ENCODE measurements at regions not wholly inside any gene's neighbourhood (a gene's known extent, or its start where the extent isn't known, plus 50 kb on each side); places are given as distances from the start of the nearest gene placed in this dataset.
A peak's percentile ranks its signal among the peaks of the same experiment; 100 is the strongest.

GRCh38 chr1:94654459-94654858 lies 112.9 kb upstream of the F3 start:
- no peak for DNase-seq (ENCODE audit: low read depth, low spot score)
- H3K27me3 ChIP-seq (ENCODE audit: insufficient read depth, insufficient read length) = no peaks in the 10 kb centered on the region
- TF ChIP-seq ZNF274 (IDR thresholded peaks at IDR 0.05; ENCODE audit: low read depth, low read length) = no peak
- TF ChIP-seq SUZ12 (IDR thresholded peaks at IDR 0.05; ENCODE audit: extremely low read depth, insufficient read depth, insufficient read length) = no peak
- no peak for TF ChIP-seq YY1 (IDR thresholded peaks at IDR 0.05; ENCODE audit: insufficient read depth, insufficient read length)
- H3K4me1 ChIP-seq (ENCODE audit: insufficient read depth, insufficient read length) = peaks cover 6% of the 10 kb centered on the region
- no peaks in the 10 kb centered on the region for H3K36me3 ChIP-seq (ENCODE audit: insufficient read depth, insufficient read length, low read length)
- no peak overlapping the region for H3K9ac ChIP-seq (ENCODE audit: insufficient read length, low read depth)
- H3K4me3 ChIP-seq (ENCODE audit: insufficient read length, low read depth) = no peak overlapping the region
- no peaks in the 10 kb centered on the region for H3K9me3 ChIP-seq (ENCODE audit: insufficient read depth, low read length)

DNA sequence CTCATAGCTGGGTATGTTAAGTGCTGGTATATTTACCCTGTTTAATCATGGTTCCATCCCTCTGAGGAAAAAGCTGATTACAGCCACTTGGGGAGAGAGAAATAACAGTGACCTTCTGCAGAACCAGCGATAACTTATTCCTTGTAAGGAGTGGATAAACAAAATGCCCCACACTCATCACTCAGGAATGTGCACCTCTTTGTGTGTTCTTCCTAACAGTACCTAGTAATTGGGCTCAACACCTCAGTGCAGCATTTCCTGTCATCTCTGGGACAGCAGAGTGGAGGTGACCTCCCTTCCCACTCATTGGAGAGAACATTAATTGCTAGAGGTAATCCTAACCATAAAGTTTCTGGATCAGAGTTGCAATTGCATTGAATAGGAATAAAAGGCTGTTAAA lies 112.5 kb upstream of the F3 start:
- no peaks in the 10 kb centered on the region for H3K36me3 ChIP-seq (ENCODE audit: insufficient read depth, insufficient read length, low read length)
- H3K4me3 ChIP-seq (ENCODE audit: insufficient read length, low read depth) = no peak overlapping the region
- no peaks in the 10 kb centered on the region for H3K27me3 ChIP-seq (ENCODE audit: insufficient read depth, insufficient read length)
- DNase-seq (ENCODE audit: low read depth, low spot score) = peak; percentile 55
- H3K4me1 ChIP-seq (ENCODE audit: insufficient read depth, insufficient read length) = peaks cover 6% of the 10 kb centered on the region
- H3K9me3 ChIP-seq (ENCODE audit: insufficient read depth, low read length) = no peaks in the 10 kb centered on the region
- no peak for TF ChIP-seq SUZ12 (IDR thresholded peaks at IDR 0.05; ENCODE audit: extremely low read depth, insufficient read depth, insufficient read length)
- no peak for TF ChIP-seq YY1 (IDR thresholded peaks at IDR 0.05; ENCODE audit: insufficient read depth, insufficient read length)
- no peak for TF ChIP-seq ZNF274 (IDR thresholded peaks at IDR 0.05; ENCODE audit: low read depth, low read length)
- H3K9ac ChIP-seq (ENCODE audit: insufficient read length, low read depth) = no peak overlapping the region

DNA sequence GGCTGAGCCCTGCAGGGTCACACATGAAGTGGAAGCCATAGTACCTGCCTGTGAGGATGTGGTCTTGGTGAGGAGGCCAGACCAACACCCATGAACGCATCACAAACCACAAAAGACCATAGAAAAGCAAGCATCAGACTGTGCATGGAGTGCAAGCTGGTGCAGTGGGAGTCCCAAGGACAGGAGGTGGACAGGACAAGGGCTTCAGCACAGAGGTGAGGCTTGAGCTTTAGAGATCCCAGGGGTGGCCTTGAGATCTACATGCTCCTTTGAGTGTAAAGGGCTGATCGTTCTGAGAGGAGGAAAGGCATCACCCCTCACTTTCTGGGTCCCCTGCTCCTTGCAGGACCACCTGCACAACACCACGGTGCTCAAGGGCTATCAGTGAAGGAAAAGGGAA lies 111.9 kb upstream of the F3 start:
- H3K4me1 ChIP-seq (ENCODE audit: insufficient read depth, insufficient read length) = peaks cover 6% of the 10 kb centered on the region
- no peaks in the 10 kb centered on the region for H3K27me3 ChIP-seq (ENCODE audit: insufficient read depth, insufficient read length)
- no peak overlapping the region for H3K9ac ChIP-seq (ENCODE audit: insufficient read length, low read depth)
- no peak for TF ChIP-seq ZNF274 (IDR thresholded peaks at IDR 0.05; ENCODE audit: low read depth, low read length)
- no peak for TF ChIP-seq SUZ12 (IDR thresholded peaks at IDR 0.05; ENCODE audit: extremely low read depth, insufficient read depth, insufficient read length)
- TF ChIP-seq YY1 (IDR thresholded peaks at IDR 0.05; ENCODE audit: insufficient read depth, insufficient read length) = no peak
- no peak overlapping the region for H3K4me3 ChIP-seq (ENCODE audit: insufficient read length, low read depth)
- H3K36me3 ChIP-seq (ENCODE audit: insufficient read depth, insufficient read length, low read length) = no peaks in the 10 kb centered on the region
- DNase-seq (ENCODE audit: low read depth, low spot score) = no peak
- no peaks in the 10 kb centered on the region for H3K9me3 ChIP-seq (ENCODE audit: insufficient read depth, low read length)

DNA sequence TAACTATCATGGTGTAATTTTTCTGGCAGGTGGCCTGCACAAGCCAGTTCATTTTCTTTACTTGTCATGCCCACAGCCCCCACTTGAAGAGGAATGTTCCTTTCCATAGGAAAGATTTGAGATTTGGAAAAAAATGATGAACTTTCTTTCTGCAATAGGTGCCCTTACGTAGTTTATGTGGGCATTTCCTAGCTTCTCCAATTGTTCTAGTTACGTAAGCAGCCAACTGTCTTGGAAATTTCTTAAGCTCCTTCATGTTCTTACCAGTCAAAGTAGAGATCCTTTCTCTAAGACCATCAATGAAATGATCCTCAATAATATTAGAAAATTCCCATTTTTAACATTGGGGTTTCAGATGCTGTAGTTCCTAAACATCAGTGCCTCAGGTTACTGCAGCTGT lies 109.5 kb upstream of the F3 start:
- H3K36me3 ChIP-seq (ENCODE audit: insufficient read depth, insufficient read length, low read length) = no peaks in the 10 kb centered on the region
- no peaks in the 10 kb centered on the region for H3K27me3 ChIP-seq (ENCODE audit: insufficient read depth, insufficient read length)
- H3K4me3 ChIP-seq (ENCODE audit: insufficient read length, low read depth) = no peak overlapping the region
- DNase-seq (ENCODE audit: low read depth, low spot score) = no peak
- no peak overlapping the region for H3K9ac ChIP-seq (ENCODE audit: insufficient read length, low read depth)
- H3K9me3 ChIP-seq (ENCODE audit: insufficient read depth, low read length) = no peaks in the 10 kb centered on the region
- TF ChIP-seq SUZ12 (IDR thresholded peaks at IDR 0.05; ENCODE audit: extremely low read depth, insufficient read depth, insufficient read length) (no peak), ZNF274 (IDR thresholded peaks at IDR 0.05; ENCODE audit: low read depth, low read length) (no peak), YY1 (IDR thresholded peaks at IDR 0.05; ENCODE audit: insufficient read depth, insufficient read length) (no peak)
- H3K4me1 ChIP-seq (ENCODE audit: insufficient read depth, insufficient read length) = peaks cover 3% of the 10 kb centered on the region

- Histone ChIP-seq H3K9ac (ENCODE audit: insufficient read length, low read depth) (no peak overlapping the region), H3K4me1 (ENCODE audit: insufficient read depth, insufficient read length) (peaks cover 3% of the 10 kb centered on the region), H3K36me3 (ENCODE audit: insufficient read depth, insufficient read length, low read length) (no peaks in the 10 kb centered on the region), H3K4me3 (ENCODE audit: insufficient read length, low read depth) (no peak overlapping the region), H3K27me3 (ENCODE audit: insufficient read depth, insufficient read length) (no peaks in the 10 kb centered on the region), H3K9me3 (ENCODE audit: insufficient read depth, low read length) (no peaks in the 10 kb centered on the region)
- DNase-seq (ENCODE audit: low read depth, low spot score) = no peak
- no peak for TF ChIP-seq ZNF274 (IDR thresholded peaks at IDR 0.05; ENCODE audit: low read depth, low read length)
- no peak for TF ChIP-seq SUZ12 (IDR thresholded peaks at IDR 0.05; ENCODE audit: extremely low read depth, insufficient read depth, insufficient read length)
- no peak for TF ChIP-seq YY1 (IDR thresholded peaks at IDR 0.05; ENCODE audit: insufficient read depth, insufficient read length)
Measured at GRCh38 chr1:94650301-94650700, 108.7 kb upstream of the F3 start.

GRCh38 chr1:94648225-94649007 lies 106.9 kb upstream of the F3 start:
- Histone ChIP-seq H3K9ac (ENCODE audit: insufficient read length, low read depth) (no peak overlapping the region), H3K4me3 (ENCODE audit: insufficient read length, low read depth) (no peak overlapping the region), H3K9me3 (ENCODE audit: insufficient read depth, low read length) (no peaks in the 10 kb centered on the region)

DNA sequence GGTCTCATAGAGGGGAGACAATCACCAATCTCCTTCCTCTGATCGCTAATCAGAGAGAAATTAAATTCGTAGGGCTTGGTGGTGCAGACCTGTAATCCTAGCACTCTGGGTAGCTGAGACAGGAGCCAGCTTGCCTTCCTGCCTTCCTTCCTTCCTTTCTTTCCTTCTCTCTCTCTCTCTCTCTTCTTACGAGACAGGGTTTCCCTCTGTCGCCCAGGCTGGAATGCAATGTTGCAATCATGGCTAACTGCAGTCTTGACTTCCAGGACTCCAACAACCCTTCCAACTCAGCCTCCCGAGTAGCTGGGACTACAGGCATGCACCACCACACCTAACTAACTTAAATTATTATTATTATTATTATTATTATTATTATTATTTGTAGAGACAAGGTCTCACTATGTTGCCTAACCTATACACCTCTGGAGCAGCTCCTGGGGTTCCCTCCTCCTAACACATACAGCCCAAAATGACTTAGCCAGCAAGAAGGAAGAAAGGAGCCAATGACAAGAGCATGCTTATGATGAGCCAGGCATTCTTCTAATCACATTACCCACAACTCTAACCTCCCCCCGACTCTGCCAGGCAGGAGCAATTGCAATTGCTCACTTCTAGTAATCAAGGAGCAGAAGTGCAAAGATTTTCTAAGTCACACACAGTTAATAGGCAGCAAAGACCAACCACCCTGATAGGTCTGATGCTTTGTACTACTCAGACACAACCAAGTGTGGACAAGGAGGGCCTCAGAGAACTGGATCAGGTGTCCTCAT lies 105.4 kb upstream of the F3 start:
- TF ChIP-seq YY1 (IDR thresholded peaks at IDR 0.05; ENCODE audit: insufficient read depth, insufficient read length) (no peak), SUZ12 (IDR thresholded peaks at IDR 0.05; ENCODE audit: extremely low read depth, insufficient read depth, insufficient read length) (no peak), ZNF274 (IDR thresholded peaks at IDR 0.05; ENCODE audit: low read depth, low read length) (no peak)
- H3K9me3 ChIP-seq (ENCODE audit: insufficient read depth, low read length) = no peaks in the 10 kb centered on the region
- no peak overlapping the region for H3K9ac ChIP-seq (ENCODE audit: insufficient read length, low read depth)
- H3K4me1 ChIP-seq (ENCODE audit: insufficient read depth, insufficient read length) = no peaks in the 10 kb centered on the region
- H3K27me3 ChIP-seq (ENCODE audit: insufficient read depth, insufficient read length) = no peaks in the 10 kb centered on the region
- H3K4me3 ChIP-seq (ENCODE audit: insufficient read length, low read depth) = no peak overlapping the region
- no peaks in the 10 kb centered on the region for H3K36me3 ChIP-seq (ENCODE audit: insufficient read depth, insufficient read length, low read length)
- DNase-seq (ENCODE audit: low read depth, low spot score) = no peak

More at GRCh38 chr1:94648225-94649007, 106.9 kb upstream of the F3 start:
- DNase-seq (ENCODE audit: low read depth, low spot score) = no peak
- TF ChIP-seq ZNF274 (IDR thresholded peaks at IDR 0.05; ENCODE audit: low read depth, low read length) = no peak
- no peak for TF ChIP-seq YY1 (IDR thresholded peaks at IDR 0.05; ENCODE audit: insufficient read depth, insufficient read length)
- TF ChIP-seq SUZ12 (IDR thresholded peaks at IDR 0.05; ENCODE audit: extremely low read depth, insufficient read depth, insufficient read length) = no peak
- Histone ChIP-seq H3K4me1 (ENCODE audit: insufficient read depth, insufficient read length) (peaks cover under 1% of the 10 kb centered on the region), H3K27me3 (ENCODE audit: insufficient read depth, insufficient read length) (no peaks in the 10 kb centered on the region), H3K36me3 (ENCODE audit: insufficient read depth, insufficient read length, low read length) (no peaks in the 10 kb centered on the region)
